Loucy (cell line): ENCODE measurements at regions not wholly inside any gene's neighbourhood (a gene's known extent, or its start where the extent isn't known, plus 50 kb on each side); places are given as distances from the start of the nearest gene placed in this dataset.

Experiments used
- EZH2phosphoT487 ChIP-seq: fragments of 200-600 bp; IDR thresholded peaks from 2 replicates; pipeline ENCODE4 v1.6.1; 2018; ENCODE audit warnings: antibody characterized with exemption, mild to moderate bottlenecking, moderate library complexity, borderline replicate concordance
- TF ChIP-seq, protein P1 (sequence below): fragments of 200-600 bp; sonication (generic); conservative IDR thresholded peaks from 2 replicates; pipeline ENCODE4 v1.5.1; 2014; ENCODE audit warnings: mild to moderate bottlenecking, antibody characterized with exemption, low read length

DNA sequence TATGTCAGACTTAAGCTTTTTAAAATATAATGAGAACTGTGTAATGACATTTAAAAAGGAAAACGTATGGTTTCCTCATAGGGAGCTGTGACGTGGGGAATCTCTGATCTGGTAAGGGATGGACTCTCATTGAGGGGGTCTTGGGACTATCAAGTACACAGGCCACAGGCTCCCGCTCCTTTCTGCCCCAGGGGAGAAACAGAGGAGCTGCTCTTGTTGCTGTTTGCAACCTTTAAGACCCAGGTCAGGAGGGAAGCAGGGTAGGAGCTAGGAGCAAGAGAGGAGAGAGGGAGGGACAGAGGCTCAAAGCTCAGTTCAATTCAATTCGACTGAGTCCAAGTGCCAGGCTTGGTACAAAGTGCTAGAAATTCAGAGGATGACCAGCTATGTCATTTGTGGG, 185.1 kb upstream of the CSF3R start:
- TF ChIP-seq, protein P1, sequence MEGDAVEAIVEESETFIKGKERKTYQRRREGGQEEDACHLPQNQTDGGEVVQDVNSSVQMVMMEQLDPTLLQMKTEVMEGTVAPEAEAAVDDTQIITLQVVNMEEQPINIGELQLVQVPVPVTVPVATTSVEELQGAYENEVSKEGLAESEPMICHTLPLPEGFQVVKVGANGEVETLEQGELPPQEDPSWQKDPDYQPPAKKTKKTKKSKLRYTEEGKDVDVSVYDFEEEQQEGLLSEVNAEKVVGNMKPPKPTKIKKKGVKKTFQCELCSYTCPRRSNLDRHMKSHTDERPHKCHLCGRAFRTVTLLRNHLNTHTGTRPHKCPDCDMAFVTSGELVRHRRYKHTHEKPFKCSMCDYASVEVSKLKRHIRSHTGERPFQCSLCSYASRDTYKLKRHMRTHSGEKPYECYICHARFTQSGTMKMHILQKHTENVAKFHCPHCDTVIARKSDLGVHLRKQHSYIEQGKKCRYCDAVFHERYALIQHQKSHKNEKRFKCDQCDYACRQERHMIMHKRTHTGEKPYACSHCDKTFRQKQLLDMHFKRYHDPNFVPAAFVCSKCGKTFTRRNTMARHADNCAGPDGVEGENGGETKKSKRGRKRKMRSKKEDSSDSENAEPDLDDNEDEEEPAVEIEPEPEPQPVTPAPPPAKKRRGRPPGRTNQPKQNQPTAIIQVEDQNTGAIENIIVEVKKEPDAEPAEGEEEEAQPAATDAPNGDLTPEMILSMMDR, result no peak
- no peak for TF ChIP-seq EZH2phosphoT487
